ENCODE measurements at regions not wholly inside any gene's neighbourhood (a gene's known extent, or its start where the extent isn't known, plus 50 kb on each side); places are given as distances from the start of the nearest gene placed in this dataset.

- Histone ChIP-seq H3K36me3 (replicated peaks in 1 of 2) (no peaks in the 10 kb centered on the region), H3K27ac (no peak overlapping the region), H3K9me3 (replicated peaks in 1 of 3) (no peaks in the 10 kb centered on the region), H3K4me3 (no peak overlapping the region), H3K27me3 (no peaks in the 10 kb centered on the region), H3K4me1 (replicated peaks in 1 of 2) (no peaks in the 10 kb centered on the region)
- TF ChIP-seq, protein P1, sequence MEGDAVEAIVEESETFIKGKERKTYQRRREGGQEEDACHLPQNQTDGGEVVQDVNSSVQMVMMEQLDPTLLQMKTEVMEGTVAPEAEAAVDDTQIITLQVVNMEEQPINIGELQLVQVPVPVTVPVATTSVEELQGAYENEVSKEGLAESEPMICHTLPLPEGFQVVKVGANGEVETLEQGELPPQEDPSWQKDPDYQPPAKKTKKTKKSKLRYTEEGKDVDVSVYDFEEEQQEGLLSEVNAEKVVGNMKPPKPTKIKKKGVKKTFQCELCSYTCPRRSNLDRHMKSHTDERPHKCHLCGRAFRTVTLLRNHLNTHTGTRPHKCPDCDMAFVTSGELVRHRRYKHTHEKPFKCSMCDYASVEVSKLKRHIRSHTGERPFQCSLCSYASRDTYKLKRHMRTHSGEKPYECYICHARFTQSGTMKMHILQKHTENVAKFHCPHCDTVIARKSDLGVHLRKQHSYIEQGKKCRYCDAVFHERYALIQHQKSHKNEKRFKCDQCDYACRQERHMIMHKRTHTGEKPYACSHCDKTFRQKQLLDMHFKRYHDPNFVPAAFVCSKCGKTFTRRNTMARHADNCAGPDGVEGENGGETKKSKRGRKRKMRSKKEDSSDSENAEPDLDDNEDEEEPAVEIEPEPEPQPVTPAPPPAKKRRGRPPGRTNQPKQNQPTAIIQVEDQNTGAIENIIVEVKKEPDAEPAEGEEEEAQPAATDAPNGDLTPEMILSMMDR (IDR thresholded peaks at IDR 0.05) = no peak
- TF ChIP-seq POLR2A (IDR thresholded peaks at IDR 0.05) = no peak
- intact Hi-C loops (cut with DNase I) = no loop called here
- DNase-seq = no peak
- 68 to 79% (median 74%) methylated on average over 4 of the region's 4 CpGs for WGBS, 4 donors
Observed at GRCh38 chr3:178480795-178481194, 55.4 kb upstream of the KCNMB2 start.

- whole genome bisulfite sequencing, 4 donors = 77 to 92% (median 88%) methylated on average over 3 of the region's 3 CpGs
- no peaks in the 10 kb centered on the region for H3K9me3 ChIP-seq (replicated peaks in 1 of 3)
- intact Hi-C loops (cut with DNase I) = no loop called here
- H3K4me3 ChIP-seq = no peak overlapping the region
- no peak for DNase-seq
- no peak overlapping the region for H3K27ac ChIP-seq
- H3K4me1 ChIP-seq (replicated peaks in 1 of 2) = no peaks in the 10 kb centered on the region
- H3K27me3 ChIP-seq = no peaks in the 10 kb centered on the region
- no peaks in the 10 kb centered on the region for H3K36me3 ChIP-seq (replicated peaks in 1 of 2)
- TF ChIP-seq, protein P1 (IDR thresholded peaks at IDR 0.05) = no peak
- TF ChIP-seq POLR2A (IDR thresholded peaks at IDR 0.05) = no peak
Observed at GRCh38 chr3:178482981-178483380, 53.3 kb upstream of the KCNMB2 start.

- intact Hi-C loops (cut with DNase I) = no loop called here
- H3K4me3 ChIP-seq = no peak overlapping the region
- H3K36me3 ChIP-seq (replicated peaks in 1 of 2) = no peaks in the 10 kb centered on the region
- no peaks in the 10 kb centered on the region for H3K4me1 ChIP-seq (replicated peaks in 1 of 2)
- TF ChIP-seq, protein P1 (IDR thresholded peaks at IDR 0.05) = no peak
- no peak for TF ChIP-seq POLR2A (IDR thresholded peaks at IDR 0.05)
- no peak for DNase-seq
- no peaks in the 10 kb centered on the region for H3K27me3 ChIP-seq
- H3K9me3 ChIP-seq (replicated peaks in 1 of 3) = no peaks in the 10 kb centered on the region
- 68 to 91% (median 80%) methylated on average over 2 of the region's 2 CpGs for WGBS, 4 donors
- H3K27ac ChIP-seq = no peak overlapping the region
Observed at GRCh38 chr3:178483704-178484103, 52.5 kb upstream of the KCNMB2 start.

GRCh38 chr3:178485756-178486155 lies 50.5 kb upstream of the KCNMB2 start:
- Histone ChIP-seq H3K9me3 (replicated peaks in 1 of 3) (no peaks in the 10 kb centered on the region), H3K36me3 (replicated peaks in 1 of 2) (no peaks in the 10 kb centered on the region), H3K4me1 (replicated peaks in 1 of 2) (no peaks in the 10 kb centered on the region), H3K27ac (no peak overlapping the region), H3K4me3 (no peak overlapping the region), H3K27me3 (no peaks in the 10 kb centered on the region)
- TF ChIP-seq, protein P1 (IDR thresholded peaks at IDR 0.05) = no peak
- no peak for TF ChIP-seq POLR2A (IDR thresholded peaks at IDR 0.05)
- WGBS, 4 donors = 78 to 83% (median 82%) methylated on average over 4 of the region's 4 CpGs
- intact Hi-C loops (cut with DNase I) = no loop called here
- no peak for DNase-seq

Small RNA genes in the stretch of these regions (small RNA-seq; reads per million reads assigned to genes)
- gene RF00425 = 0 reads per million in 2 donors
- gene RN7SKP52 = 0 reads per million in 2 donors
- gene RNA5SP148 = 0 reads per million in 2 donors
- 0 reads per million in 2 donors for gene RNU6-1120P

Measured in adrenal gland (tissue), 9 donors.